ENCODE measurements at regions not wholly inside any gene's neighbourhood (a gene's known extent, or its start where the extent isn't known, plus 50 kb on each side); places are given as distances from the start of the nearest gene placed in this dataset.

DNA sequence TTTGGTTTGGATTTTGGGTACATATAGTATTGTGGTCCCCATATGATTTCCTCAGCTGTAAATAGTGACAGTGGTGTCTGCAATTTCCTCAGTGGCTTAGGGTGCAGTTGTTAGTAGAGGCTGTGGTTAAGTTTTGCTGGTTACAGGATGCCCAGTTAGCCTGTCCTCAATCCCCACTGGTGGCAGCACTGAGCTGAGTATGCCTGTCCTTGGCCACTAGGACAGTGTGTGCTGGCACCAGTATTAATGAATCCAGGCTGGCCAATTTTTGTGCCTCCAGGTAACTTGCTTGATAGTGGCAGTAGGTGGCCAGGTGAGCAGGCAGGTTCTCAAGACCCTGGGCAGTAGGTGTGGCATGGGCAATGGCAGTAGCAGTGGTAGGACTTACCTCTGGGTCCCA is 973.1 kb downstream of the TMEM182 start:
- DNase-seq: no peak

DNA sequence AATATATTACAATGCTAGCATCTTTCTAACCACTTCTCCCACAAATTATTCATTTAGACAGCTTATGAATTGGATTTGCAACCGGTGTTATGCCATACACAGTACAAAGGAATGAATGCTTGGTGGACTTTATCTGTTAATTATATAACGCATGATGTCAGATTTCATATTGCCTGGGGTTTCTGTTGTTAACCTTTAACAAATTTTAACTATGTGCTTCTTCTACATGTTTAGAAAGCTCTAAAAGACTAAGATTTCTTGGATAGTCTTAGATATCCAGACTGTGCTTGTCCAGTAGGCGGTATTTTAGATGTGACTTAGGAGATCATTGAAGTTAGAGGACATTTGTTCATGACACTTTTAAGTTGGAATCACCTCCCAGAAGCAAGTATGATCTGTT is 976.3 kb downstream of the TMEM182 start:
- no peak for DNase-seq

DNA sequence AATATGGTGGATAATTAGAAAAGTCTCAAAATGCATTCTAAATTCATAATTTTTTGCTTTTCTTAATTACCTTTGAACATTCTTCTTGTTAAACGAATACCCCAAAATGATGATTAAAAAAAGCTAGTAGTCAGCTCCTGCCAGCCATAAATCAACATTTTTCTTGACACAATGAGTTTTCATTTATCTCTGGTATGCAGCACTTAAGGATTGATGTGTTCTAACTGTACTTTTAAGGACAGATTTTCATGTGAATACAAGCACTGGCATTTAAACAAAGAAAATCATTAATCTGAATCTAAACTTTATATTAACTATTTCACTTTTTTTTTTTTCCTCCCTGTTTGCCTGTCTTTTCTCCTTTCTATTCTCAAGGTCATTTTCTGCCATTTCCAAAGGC is 976.8 kb downstream of the TMEM182 start:
- no peak for DNase-seq

DNA sequence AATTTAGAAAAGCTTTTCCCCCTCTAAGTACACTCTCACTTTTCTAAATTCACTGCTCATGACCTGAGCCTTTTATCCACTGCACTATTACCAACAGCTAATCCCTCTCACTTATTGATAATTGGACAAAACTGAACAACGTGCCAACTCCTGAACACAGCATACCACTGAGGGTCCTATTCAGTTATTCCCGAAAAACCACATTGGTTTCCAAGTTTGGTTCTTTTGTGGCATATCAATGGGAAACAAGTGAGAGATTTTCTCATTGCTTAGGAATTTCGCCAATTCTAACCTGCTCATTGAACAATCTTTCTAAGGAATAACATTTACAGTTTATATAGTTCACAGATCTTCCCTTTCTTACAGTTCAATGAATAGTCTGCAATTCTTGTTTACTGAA is 977.4 kb downstream of the TMEM182 start:
- no peak for DNase-seq

DNA sequence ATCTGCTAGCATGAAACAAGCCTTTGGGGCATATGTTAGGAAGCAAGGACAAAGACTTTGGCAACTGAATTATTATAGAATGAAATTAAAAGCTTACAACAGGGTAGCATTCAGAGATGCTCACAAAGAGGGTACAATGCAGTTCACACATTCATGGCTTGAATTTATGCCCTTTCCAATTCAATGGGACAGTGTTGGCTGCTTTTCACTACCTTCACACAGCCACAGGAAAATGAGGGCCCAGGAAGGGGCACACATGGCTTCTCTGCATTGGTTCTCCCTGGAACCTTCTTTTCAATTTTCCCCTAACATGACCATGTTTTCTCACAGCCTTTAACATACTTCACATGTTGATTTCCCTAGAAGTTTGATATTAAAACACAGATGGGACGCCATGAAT is 978.1 kb downstream of the TMEM182 start:
- DNase-seq: no peak

DNA sequence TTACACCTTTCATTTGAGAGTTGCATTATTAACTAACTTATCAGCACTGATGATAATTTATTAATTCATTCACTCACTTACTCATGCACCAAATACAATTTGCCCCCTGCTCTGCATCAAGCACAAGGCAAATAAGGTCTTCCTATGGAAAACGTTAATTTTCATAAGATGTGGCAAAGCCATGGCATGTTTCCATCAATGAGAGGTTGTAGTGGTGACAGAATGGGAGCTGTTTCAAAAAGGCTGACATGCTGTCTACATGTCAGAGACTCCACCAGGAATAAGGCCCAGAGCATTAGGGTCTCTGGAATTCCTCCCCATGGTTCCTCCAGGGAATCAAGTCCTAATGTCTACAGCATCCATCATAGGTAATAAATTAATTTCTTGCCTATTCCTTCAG is 978.8 kb downstream of the TMEM182 start:
- DNase-seq: no peak

DNA sequence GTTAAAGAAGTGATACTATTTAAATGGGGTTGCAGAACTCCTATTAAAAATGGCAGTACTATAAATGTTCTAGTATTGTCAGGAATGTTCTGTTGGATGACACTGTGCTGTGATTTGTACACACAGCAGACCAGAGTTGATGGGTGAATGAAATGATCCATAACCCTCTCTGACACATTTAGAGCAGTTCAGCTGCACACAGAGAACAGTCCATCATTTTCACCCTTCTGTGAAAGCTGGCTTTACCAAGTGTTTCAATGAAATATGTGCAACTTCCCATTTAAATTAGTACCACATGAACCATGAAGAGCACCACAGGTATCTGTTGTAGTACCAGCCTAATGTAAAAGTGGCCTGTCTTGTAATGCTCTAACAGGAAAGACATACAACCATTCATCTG is 981.4 kb downstream of the TMEM182 start:
- DNase-seq: no peak

DNA sequence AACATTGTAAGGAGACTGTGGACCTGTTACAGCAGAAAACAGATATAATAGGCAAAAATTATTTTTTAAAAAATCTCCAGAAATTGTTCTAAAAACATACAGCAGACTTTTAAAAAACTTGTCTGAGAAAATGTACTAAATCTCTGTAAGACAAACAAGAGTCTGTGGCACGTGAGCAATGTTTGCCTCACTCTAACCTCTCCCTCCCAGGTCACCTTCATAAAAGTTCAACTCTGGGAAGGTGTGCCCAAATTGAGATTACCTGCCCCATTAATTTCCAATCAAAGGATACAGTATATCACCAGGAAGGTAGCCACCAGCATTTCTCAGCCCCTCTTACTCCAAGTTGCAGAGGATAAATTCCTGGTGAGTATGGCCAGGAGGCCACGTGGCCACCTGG is 992.7 kb downstream of the TMEM182 start:
- no peak for DNase-seq

DNA sequence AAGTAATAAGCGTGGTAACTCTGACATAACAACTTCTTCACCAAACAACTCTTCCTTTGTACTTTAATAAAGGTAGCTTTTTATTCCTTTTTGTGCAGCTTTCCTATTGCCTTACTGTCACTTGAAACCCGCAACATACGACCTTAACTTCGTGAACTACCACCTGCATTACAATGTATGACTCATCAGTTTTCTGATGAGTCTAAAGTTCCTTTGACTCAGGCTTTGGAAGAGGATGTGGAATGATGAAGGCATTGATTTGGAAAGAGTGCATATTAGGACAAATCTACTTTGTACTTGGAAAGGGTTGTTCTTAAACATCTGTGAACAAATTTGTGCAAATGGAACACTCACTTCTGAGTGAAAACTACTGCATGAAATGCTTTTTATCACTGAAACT is 1012.1 kb downstream of the TMEM182 start:
- DNase-seq: no peak

DNA sequence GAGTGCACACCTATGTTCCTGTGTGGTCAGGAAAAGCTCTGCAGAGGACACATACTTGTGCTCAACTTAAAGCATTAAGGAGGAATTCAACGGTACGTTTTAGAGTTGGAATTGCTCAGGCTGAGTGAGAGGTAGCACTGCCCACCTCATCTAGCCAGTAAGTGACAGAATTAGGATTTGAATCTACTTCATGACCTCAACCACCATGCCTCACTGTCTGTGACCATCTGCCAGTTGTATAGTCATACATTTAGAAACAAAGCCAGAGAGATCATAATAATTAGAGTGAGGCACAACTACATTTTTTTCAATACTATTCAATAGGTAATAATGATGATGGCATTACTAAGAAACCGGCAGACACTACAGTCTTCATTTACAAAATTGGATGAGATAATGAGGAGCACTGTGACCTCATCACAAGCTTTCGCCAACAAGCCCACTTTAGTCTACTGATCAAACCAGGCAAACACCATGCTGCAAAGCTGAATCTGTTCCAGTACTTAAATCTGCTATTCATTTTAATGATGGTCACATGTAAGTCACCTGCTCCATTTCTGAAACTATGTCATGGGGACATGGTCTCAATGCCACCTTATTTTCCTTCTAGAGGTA is 1018.4 kb downstream of the TMEM182 start:
- DNase-seq: no peak

DNA sequence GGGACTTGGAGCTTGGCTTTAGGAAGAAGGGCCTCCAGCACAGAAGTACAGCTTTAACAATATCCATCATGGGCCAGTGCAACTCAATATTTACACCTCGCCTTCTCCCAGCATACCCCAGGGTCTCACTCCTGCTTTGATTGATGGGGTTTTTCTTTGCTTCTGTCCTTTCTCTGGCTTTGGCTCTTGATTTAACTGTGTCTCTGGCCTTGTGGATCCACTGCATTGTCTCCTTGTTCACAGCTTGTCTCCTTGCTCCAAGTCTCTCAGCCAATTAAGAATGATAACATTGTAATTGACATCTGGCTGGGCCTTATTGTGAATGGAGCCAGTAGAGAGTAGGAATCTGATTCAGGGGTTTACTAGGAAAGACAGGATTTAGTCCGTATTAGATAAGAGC is 1019.5 kb downstream of the TMEM182 start:
- no peak for DNase-seq

DNA sequence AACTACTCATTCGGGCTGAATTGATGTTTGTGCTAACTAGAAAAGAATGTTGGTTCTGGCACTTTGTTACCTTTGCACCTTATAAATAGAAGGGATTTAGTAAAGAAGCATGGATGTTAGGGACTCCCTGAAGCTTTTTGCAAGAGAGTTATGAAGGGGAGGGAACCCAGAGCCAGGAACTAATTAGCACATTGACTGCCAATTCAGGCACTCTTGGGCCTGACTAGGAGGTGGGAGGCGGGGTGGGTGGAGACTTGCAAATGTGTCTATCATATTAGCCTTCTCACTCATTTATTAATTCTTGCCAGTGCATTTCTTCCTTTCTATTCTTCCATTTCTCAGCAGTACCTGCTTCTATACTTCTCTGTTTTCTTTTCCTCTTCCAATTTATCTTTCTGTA is 1022.4 kb downstream of the TMEM182 start:
- DNase-seq: no peak

DNA sequence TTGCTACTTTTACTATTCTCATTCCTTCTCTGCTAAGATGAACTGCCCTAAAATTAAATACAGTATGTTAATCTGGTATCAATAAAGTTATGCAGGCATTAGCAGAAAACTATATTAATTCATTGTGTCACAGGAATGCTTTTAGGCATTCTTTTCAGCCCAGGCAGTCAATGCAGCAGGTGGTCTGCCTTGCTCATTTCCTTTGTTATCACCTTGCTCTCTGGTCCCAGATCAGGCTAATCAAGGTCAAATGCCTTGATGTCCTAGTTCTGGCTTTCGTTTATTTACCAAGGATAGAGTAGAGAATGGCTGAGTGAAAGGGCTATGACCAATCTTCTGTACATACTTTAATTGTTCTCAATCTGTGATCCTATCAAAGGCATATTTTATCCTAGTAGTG is 1023.6 kb downstream of the TMEM182 start:
- no peak for DNase-seq

DNA sequence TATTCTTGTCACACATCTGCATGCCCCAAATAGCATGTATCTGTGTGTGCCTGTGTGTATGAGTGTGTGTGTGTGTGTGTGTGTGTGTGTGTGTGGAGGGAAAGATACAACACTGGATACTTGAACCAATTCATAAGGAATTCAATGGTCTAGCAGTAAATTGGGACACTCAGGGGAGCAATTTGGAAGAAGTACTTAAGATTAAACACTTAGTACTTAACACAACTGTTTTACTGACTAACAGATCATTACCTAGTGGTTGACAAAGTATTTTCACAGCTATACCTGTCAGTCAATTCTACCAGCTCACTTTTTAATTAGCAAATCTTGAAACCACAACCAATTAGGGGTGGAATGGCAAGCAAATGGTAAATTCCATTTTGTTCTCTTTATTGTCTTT is 1024.1 kb downstream of the TMEM182 start:
- DNase-seq: no peak

DNA sequence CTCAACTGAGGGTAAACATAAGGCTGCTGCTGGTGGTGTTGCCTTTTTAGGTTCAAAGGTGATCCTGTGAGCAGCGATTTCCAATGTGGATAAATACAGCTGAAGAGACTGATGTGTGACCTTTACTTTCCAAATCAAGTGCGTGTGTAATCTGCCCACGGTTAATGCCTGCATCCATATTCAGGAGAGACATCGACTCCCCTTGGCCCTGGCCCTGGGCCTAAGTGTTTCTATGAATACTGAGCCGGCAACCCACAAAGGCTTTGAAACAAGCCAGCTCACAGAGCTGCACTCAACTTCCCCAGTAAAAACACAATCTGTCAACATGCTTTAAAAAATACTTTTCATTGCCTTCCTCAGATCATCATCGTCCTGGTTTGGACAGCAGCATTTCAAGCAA is 1026.6 kb downstream of the TMEM182 start:
- no peak for DNase-seq

DNA sequence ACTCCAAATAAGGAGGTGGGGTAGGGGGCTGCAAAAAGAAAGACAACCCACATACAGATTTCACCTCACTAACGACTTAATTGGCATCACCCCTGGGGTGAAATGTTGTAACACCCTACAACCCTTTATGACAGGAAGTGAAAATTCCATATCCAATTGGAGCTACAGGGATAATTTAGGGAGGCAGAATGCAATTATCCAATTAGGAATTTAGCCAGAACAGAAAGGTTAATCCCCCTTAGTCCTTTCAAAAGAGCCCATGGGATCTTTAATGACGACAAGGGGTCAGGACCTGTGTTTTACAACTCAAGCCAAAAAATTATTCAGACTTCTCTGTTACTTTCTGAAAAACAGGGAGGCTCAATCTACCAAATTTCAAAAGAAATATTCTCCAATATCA is 1027.1 kb downstream of the TMEM182 start:
- DNase-seq: no peak

DNA sequence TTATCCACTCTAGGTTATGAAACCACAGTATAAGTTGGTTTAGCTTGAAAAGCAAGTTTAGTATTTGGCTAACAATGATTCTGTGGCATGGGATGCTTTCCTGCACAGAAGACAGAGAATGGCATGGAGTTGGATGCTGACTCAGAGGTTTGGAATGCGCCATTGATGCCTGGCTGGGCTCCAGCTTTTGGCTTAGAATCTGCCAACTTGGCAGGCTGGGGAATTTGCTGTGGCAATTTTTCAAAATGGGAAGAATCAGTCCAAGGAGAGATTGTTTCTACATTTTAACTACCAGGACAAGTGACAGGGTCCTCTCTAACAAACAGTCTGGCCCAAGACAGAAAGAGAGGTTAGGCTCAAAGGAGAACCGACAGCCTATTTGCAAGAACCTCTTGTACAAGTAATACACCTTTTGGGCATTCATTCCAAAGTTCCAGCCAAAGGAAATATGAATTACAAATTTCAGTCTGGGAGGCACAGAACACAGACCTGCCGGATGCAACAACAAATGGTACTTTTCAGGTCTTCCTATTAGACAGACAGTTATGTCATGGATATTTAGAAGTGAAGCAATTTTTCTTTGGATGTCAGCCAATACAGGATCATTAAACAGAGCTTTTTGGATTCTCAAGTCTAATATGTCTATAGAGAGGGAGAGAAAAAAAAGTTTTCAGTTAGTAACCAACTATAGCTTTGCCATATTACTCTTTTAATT is 1027.7 kb downstream of the TMEM182 start:
- DNase-seq: no peak

DNA sequence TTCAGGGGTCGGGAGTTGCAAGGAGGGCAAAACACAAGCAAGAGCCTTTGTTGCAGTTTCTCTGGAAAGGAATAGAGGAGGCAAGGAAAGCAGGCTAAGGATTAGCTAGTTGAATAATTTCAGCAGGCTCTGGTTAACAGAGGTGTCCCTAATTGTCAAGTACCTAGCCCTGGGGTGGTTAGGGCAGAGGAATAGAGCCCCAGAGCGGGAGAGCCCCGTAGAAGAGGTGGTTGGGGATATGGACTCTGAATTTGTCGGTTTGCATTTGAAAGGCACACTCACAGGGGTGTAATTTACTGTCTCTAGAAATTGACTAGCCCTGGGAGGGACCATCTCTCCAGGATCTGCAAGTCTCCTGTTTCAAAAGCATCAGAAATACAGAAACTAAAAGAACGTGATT is 1030.2 kb downstream of the TMEM182 start:
- no peak for DNase-seq

DNA sequence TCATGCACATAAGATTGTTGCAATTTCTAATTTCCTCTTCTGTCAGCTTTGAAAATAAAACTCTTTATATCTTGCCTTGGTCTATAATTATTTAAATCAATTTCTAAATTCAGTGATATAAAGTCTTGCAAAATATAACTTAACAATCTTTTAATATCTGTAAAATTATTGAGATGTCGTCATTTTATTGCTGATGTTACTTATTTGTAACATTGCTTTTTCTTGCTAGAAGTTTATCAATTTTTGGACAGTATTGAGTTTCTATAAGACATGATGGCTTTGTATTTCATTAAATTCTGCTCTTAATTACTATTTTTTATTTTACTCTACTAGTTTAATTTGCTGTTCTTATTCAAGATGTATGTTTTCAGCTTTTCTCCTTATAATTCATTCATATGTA is 1036.5 kb downstream of the TMEM182 start:
- DNase-seq: no peak

DNA sequence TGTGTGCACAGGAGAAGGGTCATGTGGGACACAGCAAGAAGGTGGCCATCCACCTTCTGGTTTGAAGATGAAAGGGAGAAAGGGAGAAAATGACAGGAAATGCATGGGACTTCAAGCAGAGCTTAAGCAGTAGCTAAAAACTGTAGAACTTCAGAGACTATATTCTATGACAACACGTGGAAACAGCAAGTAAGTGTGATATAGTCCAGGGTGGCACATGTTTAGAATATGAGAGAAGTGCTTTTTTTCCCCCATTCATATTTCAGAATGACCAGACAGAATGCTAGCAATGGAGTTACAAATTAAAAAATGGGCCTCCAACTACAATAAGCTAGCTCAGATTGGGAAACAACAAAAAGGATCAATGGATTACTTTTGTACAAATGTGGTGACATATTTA is 1042.2 kb downstream of the TMEM182 start:
- no peak for DNase-seq

DNA sequence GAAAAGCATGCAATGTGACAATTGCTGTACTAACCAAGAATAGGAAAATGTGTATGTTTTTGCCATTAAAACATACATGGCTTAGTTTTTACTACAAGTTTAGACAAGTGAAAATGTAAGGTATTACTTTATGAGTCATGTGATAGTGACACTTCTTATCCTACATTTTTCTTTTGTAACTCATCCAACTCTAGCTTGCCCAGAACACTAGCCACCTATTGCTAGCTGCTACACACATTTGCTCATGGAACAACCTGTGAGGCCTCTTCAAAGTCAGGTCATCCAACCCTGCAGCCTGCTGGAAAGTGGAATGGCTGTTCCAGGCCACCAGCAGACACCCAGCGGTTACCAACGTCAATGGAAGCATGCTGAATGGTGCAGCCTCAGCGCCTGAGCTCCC is 1043.9 kb downstream of the TMEM182 start:
- no peak for DNase-seq

DNA sequence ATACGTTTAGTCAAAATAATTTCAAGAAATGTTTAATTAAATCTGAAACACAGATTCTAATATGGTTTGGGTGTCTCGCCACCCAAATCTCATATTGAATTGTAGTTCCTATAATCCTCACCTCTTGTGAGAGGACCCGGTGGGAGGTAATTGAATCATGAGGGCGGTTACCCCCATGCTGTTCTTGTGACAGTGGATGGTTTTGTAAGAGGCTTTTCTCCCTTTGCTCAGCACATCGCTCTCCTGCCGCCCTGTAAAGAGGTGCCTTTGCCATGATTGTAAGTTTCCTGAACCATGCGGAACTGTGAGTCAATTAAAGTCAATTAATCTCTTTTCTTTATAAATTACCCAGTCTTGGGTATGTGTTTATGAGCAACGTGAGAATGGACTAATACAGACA is 1045.1 kb upstream of the POU3F3 start:
- no peak for DNase-seq

DNA sequence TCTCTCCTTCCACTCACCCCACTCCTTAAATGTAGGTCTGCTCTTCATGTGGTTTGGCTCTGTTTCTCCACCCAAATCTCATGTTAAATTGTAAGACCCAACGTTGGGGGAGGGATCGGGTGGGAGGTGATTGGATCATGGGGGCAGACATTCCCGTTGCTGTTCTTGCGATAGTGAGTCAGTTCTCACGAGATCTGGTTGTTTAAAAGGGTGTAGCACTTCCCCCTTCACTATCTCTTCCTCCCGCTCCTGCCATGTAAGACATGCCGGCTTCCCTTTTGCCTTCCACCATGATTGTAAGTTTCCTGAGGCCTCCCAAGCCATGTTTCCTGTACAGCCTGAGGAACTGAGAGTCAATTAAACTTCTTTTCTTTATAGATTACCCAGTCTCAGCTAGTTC is 1044.5 kb upstream of the POU3F3 start:
- DNase-seq: no peak

DNA sequence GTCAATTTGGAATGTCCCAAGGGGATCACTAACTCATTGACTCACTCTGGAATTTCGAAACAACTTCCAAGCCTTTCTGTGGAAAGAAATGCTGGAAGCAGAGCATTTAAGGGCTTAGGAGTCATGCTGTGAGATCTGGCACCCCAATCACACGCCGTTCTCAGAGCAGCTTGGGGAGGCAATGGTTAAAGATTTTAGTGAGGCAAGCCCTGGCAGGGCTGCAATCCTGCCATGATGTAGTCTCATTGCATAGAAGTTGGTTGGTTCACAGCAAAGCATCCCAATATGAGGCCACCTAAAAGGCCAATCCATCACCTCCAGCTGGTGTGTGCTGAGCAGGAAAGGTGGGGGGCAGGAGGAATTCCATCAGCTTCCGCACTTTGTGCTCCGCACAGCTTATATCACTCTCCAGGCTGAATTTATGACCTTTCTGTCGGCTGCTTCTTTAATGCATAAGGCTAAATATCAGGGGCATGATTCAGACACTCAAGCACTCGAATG is 1043.9 kb upstream of the POU3F3 start:
- DNase-seq: no peak

DNA sequence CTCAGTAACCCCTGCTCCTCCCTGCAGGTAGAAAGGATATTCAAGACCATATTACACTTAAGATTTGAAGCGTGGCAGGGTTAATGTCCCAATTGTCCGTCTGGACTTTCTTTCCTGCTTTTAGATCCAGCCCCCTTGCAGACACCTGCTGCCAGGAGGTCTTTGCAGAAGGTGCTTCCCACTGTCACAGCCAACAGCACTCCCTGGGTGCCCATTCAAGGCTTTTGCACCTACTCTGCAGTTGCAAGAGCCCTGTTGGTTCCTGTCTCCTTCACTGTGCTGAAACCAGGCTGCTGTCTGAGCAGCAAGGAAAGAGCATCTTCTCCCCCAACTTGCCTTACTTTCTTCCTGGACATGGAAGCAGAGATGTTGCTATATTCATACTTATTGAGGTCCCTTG is 1043.0 kb upstream of the POU3F3 start:
- no peak for DNase-seq
